Right ventricle myocardium superior (tissue), 1 donor: ENCODE measurements at regions not wholly inside any gene's neighbourhood (a gene's known extent, or its start where the extent isn't known, plus 50 kb on each side); places are given as distances from the start of the nearest gene placed in this dataset.
"Not testable (repeated sequence)": the region's sequence is repeated elsewhere in the genome, so short reads cannot be mapped to it uniquely, and the experiment has no call there.

ENCODE experiments used
- ATAC-seq: fragments of 200-7000 bp; cut with Tn5 transposase; one replicate; pipeline ENCODE4 v1.9.1; 2020; ENCODE audit warnings: mild to moderate bottlenecking; ENCODE audit not compliant: poor library complexity
- DNase-seq: peaks from one replicate; pipeline ENCODE4 v3.0.0-alpha.2; 2020
- intact Hi-C: fragments of 100-400 bp; cut with DNase I; formaldehyde crosslinking; loops from one replicate; pipeline ENCODE4 v1.11.2; 2022
- donor health status: DM: no; HTN: yes; CAD: no; lungs with severe emphysema.

DNA sequence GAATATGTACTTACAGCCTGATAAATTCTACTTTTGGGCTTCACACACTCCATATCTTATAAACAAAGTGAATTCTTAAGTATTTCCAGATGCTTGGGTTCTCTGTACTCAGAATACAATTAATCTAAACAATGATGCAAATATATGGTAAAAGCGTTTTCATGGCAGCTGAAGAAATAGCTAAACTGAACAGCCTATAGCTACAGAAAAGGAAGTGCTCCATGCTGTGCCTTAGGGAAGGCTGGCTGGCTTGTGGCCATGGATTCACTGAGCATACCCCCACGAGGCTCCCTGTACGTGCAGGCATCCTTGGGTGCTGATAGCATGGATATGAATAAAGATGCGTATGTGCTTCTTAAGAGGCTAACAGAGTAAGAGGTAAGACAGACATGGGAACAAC lies 264.0 kb downstream of the KLF13 start:
- intact Hi-C loops: no loop called here
- ATAC-seq: no peak
- no peak for DNase-seq

DNA sequence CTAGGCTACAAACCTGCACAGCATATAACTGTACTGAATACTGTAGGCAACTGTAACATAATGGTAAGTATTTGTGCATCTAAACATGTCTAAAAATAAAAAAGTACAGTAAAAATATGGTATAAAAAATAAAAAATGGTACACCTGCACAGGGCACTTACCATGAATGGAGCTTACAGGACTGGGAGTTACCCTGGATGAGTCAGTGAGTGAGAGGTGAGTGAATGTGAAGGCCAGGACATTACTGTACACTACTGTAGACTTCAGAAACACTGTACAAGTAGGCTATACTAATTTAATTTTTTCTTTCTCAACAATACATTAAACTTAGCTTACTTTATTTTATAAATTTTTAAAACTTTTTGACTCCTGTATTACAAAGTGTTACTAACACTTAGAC lies 265.3 kb downstream of the KLF13 start:
- no peak for DNase-seq
- ATAC-seq: no peak
- intact Hi-C loops: no loop called here

DNA sequence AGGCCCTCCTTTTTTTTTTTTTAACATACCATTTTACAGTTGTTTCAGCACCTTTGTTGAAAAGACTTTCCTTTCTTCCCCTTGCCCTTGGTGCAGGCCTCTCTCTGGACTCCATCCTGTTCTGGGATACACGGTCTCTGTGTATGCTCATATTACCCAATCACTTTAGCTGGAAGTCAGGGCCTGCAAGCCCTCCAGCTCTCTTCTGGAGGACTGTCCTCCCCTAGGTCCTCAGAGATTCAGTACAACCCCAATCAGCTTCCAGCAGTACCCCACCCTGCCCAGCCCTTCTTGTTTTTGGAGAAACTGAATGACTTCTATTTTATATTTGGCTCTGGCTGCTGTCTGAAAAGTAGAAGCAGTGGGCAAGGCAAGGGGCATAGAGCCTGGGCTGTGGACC lies 270.8 kb downstream of the KLF13 start:
- ATAC-seq: no peak
- intact Hi-C loops: no loop called here
- DNase-seq: no peak

- DNase-seq: no peak
- no peak for ATAC-seq
- intact Hi-C loops: no loop called here
Observed at GRCh38 chr15:31598620-31599019, 272.0 kb downstream of the KLF13 start.

DNA sequence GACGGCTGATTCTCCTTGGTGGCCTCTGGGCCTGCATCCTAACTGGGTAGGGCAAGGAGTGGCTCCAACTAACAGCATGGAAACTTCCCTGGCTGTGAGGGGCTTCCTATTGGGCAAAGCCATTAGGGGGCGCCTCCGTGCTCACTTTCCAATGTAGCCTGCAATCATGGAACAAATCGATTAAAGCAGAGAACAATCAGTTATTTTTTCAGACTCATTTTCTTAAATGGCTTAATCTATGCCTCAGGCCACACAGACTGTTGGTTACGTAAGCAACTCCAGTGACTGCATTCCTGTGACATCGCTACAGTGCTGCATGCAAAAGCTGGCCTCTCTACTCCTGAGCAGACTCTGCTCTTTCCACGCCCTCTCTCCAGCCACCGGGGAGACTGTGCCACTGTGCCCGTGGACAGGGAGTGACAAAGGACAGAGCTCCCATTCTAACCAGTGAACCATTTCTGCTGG lies 278.9 kb downstream of the KLF13 start:
- DNase-seq: no peak
- intact Hi-C loops: no loop called here
- ATAC-seq: peak; percentile 53

DNA sequence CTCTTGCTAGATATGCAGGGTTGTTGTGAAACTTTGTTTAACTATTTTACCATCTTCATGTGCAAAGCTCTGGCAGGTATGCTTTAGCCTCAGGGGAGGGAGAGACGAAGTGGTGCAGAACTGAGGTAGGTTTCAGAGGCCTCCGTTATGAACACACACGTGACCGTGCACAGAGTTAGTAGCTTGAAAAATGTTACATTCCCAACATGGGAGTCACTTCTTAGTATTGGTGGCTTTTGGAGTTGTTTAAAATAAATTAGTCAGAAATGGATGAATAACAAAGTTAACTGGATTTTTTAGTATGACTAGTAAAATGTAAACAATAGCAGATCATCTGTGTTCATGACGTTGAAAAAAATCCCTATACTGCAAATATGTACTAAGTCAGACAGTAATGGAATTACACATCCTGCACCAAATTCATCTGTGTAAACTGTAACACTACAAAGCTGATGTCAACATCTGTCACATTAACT lies 279.6 kb downstream of the KLF13 start:
- ATAC-seq: no peak

DNA sequence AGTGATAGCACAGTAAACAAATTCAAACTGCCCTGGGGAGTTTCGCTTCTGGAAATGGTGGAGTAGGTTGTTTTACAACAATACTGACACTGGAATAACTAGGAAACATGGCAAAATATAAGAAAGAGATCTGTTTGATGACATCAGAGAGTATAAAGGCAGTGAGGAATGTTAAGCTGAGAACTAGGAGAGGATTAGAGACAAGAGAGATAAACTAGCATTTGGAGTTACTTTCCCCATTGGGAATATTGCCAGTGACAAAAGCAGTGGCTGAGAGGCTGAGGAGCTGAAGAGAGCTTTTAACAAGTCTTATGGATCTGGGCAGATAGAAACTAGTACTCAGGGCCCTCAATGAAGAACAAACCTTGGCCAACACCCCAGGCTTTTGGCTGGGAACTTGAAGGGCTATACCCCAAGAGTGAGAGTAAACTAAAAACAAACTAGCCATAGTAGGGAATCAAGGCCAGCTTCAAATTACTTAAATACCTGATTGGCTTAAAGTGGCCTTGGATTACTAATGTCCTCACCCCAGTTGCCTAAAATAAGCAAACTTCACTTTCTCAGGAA lies 280.4 kb downstream of the KLF13 start:
- intact Hi-C loops: no loop called here
- ATAC-seq (no peak), DNase-seq (no peak)

More for the DNA sequence above, 279.6 kb downstream of the KLF13 start:
- no peak for DNase-seq
- intact Hi-C loops: no loop called here

DNA sequence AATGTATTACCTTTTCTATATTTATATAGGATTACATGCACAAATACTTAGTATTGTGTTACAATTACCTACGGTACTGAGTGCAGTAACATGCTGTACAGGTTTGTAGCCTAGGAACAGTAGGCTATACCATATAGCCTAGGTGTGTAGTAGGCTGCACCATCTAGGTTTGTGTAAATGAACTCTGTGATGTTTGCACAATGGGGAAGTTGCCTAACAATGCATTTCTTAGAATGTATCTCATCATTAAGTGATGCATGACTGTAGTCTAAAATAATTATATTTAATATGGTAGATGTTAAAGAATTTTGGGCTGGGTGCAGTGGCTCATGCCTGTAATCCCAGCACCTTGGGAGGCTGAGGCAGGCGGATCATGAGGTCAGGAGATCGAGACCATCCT lies 281.0 kb downstream of the KLF13 start:
- ATAC-seq (no peak), DNase-seq (no peak)
- intact Hi-C loops: no loop called here

- intact Hi-C loops: no loop called here
- no peak for ATAC-seq
Observed at GRCh38 chr15:31609258-31609681, 282.6 kb downstream of the KLF13 start.

GRCh38 chr15:31609906-31610305 lies 283.3 kb downstream of the KLF13 start:
- intact Hi-C loops: no loop called here
- ATAC-seq: no peak

More at GRCh38 chr15:31609258-31609681, 282.6 kb downstream of the KLF13 start:
- no peak for DNase-seq

GRCh38 chr15:31615643-31616415 lies 289.2 kb downstream of the KLF13 start:
- DNase-seq (no peak), ATAC-seq (no peak)
- intact Hi-C loops: no loop called here

More at GRCh38 chr15:31609906-31610305, 283.3 kb downstream of the KLF13 start:
- no peak for DNase-seq

GRCh38 chr15:31623297-31623696 lies 296.7 kb downstream of the KLF13 start:
- intact Hi-C loops, ATAC-seq, DNase-seq: not testable (repeated sequence)

DNA sequence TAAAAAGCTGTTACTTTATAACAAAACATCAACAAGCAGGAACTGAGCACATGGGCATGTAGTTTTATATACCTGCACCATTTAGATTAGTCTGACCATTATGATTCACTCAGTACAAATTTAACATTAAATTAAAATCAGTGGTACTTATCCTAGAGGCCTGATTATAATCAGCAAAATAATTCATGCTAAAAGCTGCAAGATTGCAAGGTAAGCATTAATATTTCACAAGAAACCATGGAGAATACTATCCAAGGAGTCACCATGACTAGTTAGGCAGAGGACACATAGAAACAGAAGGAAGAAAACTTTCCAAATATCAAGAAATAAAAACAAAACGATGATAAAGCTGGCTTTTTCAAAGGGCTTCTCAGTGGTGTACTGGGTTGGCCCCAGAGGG lies 297.5 kb downstream of the KLF13 start:
- ATAC-seq, intact Hi-C loops, DNase-seq: not testable (repeated sequence)

- ATAC-seq, intact Hi-C loops, DNase-seq: not testable (repeated sequence)
Observed at GRCh38 chr15:31635715-31636114, 309.1 kb downstream of the KLF13 start.

GRCh38 chr15:31636911-31637310 lies 310.3 kb downstream of the KLF13 start:
- ATAC-seq, intact Hi-C loops: not testable (repeated sequence)

GRCh38 chr15:31643955-31644354 lies 317.3 kb downstream of the KLF13 start:
- ATAC-seq, intact Hi-C loops, DNase-seq: not testable (repeated sequence)

More at GRCh38 chr15:31636911-31637310, 310.3 kb downstream of the KLF13 start:
- DNase-seq: not testable (repeated sequence)

GRCh38 chr15:31644761-31645160 lies 318.1 kb downstream of the KLF13 start:
- ATAC-seq, DNase-seq, intact Hi-C loops: not testable (repeated sequence)

DNA sequence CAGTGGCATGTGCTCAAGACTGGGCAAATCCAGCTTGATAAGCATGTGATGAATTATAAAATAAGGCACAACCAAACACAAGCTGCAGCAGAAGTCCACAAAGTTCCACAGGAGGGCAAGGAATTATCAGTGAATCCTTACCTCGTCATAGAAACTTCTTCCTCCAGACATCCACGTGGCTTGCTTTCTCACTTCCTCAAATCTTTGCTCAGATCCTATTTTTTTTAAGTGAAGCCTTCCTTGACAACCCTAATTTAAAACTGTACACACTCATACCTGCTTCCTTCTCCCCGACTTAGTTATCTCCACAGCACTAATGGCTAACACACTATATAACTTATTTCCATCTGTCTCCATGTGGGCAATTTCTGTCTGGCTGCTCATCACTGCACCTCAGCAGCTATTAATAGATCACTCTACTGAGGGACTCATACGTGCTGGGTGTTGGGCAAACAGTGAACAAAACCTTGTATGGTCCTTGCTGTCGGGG lies 320.7 kb downstream of the KLF13 start:
- DNase-seq, ATAC-seq, intact Hi-C loops: not testable (repeated sequence)

GRCh38 chr15:31649634-31650033 lies 323.0 kb downstream of the KLF13 start:
- intact Hi-C loops, DNase-seq, ATAC-seq: not testable (repeated sequence)
